ENCODE measurements at regions not wholly inside any gene's neighbourhood (a gene's known extent, or its start where the extent isn't known, plus 50 kb on each side); places are given as distances from the start of the nearest gene placed in this dataset.

DNA sequence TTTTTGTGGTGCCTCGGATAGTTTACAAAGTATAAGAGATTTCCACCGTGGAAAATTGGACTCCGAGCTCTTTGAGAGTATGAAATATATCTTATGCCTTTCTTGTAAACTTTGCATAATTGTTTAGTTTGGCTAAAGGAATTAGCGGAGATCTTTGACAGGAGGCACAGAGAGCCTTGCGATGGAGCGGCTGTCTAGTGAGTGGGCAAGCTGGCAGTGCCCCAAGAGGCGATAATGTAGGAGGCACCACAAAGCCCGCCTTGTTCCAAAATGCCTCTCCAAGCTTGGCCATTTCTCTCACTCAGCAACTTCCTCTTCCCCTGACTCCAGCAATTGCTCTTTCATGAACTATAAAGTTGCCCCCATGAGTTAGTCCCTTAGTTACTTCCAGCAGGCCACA is 270.1 kb upstream of the PRICKLE1 start:
- DNase-seq (ENCODE audit: low read depth in 2 of 2), result peak; percentile 44 to 69
- no peak overlapping the region for H3K27ac ChIP-seq (ENCODE audit: insufficient read depth, low read length)
- H3K4me2 ChIP-seq (ENCODE audit: extremely low read depth, insufficient read depth, low read length), result no peak overlapping the region

DNA sequence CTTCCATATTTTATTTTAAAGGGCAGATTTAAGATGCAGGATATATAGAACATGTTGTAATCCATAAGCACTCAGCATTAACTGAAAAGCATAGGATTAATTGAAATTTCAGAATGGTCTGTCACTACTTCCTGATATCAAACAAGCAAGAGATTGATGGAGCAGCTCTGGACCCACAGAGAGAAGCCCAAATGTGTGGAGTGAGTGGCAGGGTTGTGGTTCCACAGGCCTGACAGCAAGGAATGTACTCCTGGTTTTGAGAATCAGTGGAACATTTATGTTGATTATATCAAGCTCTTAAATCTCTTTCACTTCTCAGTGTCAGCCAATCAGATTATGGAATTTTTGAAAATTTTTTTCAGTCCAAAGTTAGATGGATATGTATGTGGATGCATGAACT is 267.6 kb upstream of the PRICKLE1 start:
- H3K79me2 ChIP-seq (ENCODE audit: control insufficient read depth, insufficient read depth, low read length), result no peaks in the 10 kb centered on the region
- no peak overlapping the region for H3K27ac ChIP-seq (ENCODE audit: insufficient read depth, low read length)
- H3K9ac ChIP-seq (ENCODE audit: insufficient read depth, low read length), result no peak overlapping the region
- no peak overlapping the region for H2AFZ ChIP-seq (ENCODE audit: low read length)
- no peaks in the 10 kb centered on the region for H3K27me3 ChIP-seq (ENCODE audit: control insufficient read depth, insufficient read depth, low read length)
- H4K20me1 ChIP-seq (ENCODE audit: control insufficient read depth, extremely low read depth, insufficient read depth, low read length), result no peaks in the 10 kb centered on the region
- TF ChIP-seq EZH2 (IDR thresholded peaks at IDR 0.05; ENCODE audit: low read length, missing control alignments), result no peak
- TF ChIP-seq, protein P1, sequence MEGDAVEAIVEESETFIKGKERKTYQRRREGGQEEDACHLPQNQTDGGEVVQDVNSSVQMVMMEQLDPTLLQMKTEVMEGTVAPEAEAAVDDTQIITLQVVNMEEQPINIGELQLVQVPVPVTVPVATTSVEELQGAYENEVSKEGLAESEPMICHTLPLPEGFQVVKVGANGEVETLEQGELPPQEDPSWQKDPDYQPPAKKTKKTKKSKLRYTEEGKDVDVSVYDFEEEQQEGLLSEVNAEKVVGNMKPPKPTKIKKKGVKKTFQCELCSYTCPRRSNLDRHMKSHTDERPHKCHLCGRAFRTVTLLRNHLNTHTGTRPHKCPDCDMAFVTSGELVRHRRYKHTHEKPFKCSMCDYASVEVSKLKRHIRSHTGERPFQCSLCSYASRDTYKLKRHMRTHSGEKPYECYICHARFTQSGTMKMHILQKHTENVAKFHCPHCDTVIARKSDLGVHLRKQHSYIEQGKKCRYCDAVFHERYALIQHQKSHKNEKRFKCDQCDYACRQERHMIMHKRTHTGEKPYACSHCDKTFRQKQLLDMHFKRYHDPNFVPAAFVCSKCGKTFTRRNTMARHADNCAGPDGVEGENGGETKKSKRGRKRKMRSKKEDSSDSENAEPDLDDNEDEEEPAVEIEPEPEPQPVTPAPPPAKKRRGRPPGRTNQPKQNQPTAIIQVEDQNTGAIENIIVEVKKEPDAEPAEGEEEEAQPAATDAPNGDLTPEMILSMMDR (conservative IDR thresholded peaks at IDR 0.05 in 1 of 2, IDR thresholded peaks at IDR 0.05 in 1 of 2; ENCODE audit: low read depth in 1 of 2, low read length in 2 of 2), result no peak
- DNase-seq (ENCODE audit: low read depth in 2 of 2), result peak in 1 of 2 donors; percentile 28
- no peak overlapping the region for H3K4me3 ChIP-seq (replicated peaks in 1 of 4; ENCODE audit: control extremely low read depth in 1 of 4, insufficient read depth in 1 of 4, low read depth in 3 of 4, low read length in 4 of 4)
- H3K4me1 ChIP-seq (ENCODE audit: control insufficient read depth, extremely low read depth, insufficient read depth, low read length), result no peaks in the 10 kb centered on the region
- H3K4me2 ChIP-seq (ENCODE audit: extremely low read depth, insufficient read depth, low read length), result no peak overlapping the region
- H3K9me3 ChIP-seq (ENCODE audit: control insufficient read depth, insufficient read depth, low read depth, low read length), result no peaks in the 10 kb centered on the region
- no peaks in the 10 kb centered on the region for H3K36me3 ChIP-seq (ENCODE audit: control insufficient read depth, insufficient read depth, low read length)

More for the DNA sequence above, 270.1 kb upstream of the PRICKLE1 start:
- no peak for TF ChIP-seq EZH2 (IDR thresholded peaks at IDR 0.05; ENCODE audit: low read length, missing control alignments)
- TF ChIP-seq, protein P1 (conservative IDR thresholded peaks at IDR 0.05 in 1 of 2, IDR thresholded peaks at IDR 0.05 in 1 of 2; ENCODE audit: low read depth in 1 of 2, low read length in 2 of 2), result no peak
- Histone ChIP-seq H4K20me1 (ENCODE audit: control insufficient read depth, extremely low read depth, insufficient read depth, low read length) (no peaks in the 10 kb centered on the region), H3K4me3 (replicated peaks in 1 of 4; ENCODE audit: control extremely low read depth in 1 of 4, insufficient read depth in 1 of 4, low read depth in 3 of 4, low read length in 4 of 4) (no peak overlapping the region), H2AFZ (ENCODE audit: low read length) (no peak overlapping the region), H3K9ac (ENCODE audit: insufficient read depth, low read length) (no peak overlapping the region), H3K4me1 (ENCODE audit: control insufficient read depth, extremely low read depth, insufficient read depth, low read length) (no peaks in the 10 kb centered on the region), H3K27me3 (ENCODE audit: control insufficient read depth, insufficient read depth, low read length) (no peaks in the 10 kb centered on the region), H3K9me3 (ENCODE audit: control insufficient read depth, insufficient read depth, low read depth, low read length) (no peaks in the 10 kb centered on the region), H3K79me2 (ENCODE audit: control insufficient read depth, insufficient read depth, low read length) (no peaks in the 10 kb centered on the region), H3K36me3 (ENCODE audit: control insufficient read depth, insufficient read depth, low read length) (no peaks in the 10 kb centered on the region)

DNA sequence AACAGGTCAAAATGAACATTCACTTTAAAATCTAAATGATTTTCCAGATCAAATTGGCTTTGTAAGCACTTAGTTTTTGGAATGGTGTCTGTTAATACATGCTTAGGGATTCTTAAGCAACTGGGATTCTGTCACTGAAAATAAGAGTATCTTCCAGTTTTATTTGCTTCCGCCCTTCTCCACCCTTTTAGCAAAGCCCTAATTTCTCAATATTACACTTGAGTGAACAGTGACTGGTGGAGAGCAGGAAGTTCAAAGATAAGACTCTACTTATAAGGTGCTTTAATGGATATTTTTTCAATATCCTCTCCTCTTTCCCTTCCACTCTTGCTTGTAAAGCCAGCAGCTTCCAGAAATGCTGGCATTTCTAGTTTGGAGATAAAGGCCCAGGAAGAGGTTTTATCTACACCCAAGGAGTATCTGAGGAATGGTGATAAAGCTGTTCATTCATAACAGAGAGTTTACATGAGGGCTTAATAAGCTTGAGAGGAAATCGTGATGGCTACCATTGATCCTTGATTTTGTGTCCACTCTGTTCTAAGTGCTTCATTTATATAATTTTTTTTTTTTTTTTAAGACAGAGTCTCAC is 265.9 kb upstream of the PRICKLE1 start:
- Histone ChIP-seq H3K4me3 (replicated peaks in 1 of 4; ENCODE audit: control extremely low read depth in 1 of 4, insufficient read depth in 1 of 4, low read depth in 3 of 4, low read length in 4 of 4) (no peak overlapping the region), H2AFZ (ENCODE audit: low read length) (no peak overlapping the region), H3K36me3 (ENCODE audit: control insufficient read depth, insufficient read depth, low read length) (no peaks in the 10 kb centered on the region), H3K9me3 (ENCODE audit: control insufficient read depth, insufficient read depth, low read depth, low read length) (no peaks in the 10 kb centered on the region), H3K4me1 (ENCODE audit: control insufficient read depth, extremely low read depth, insufficient read depth, low read length) (no peaks in the 10 kb centered on the region), H3K4me2 (ENCODE audit: extremely low read depth, insufficient read depth, low read length) (no peak overlapping the region), H4K20me1 (ENCODE audit: control insufficient read depth, extremely low read depth, insufficient read depth, low read length) (no peaks in the 10 kb centered on the region), H3K79me2 (ENCODE audit: control insufficient read depth, insufficient read depth, low read length) (no peaks in the 10 kb centered on the region), H3K9ac (ENCODE audit: insufficient read depth, low read length) (no peak overlapping the region), H3K27me3 (ENCODE audit: control insufficient read depth, insufficient read depth, low read length) (no peaks in the 10 kb centered on the region), H3K27ac (ENCODE audit: insufficient read depth, low read length) (no peak overlapping the region)
- DNase-seq (ENCODE audit: low read depth in 2 of 2), result no peak
- TF ChIP-seq, protein P1 (conservative IDR thresholded peaks at IDR 0.05 in 1 of 2, IDR thresholded peaks at IDR 0.05 in 1 of 2; ENCODE audit: low read depth in 1 of 2, low read length in 2 of 2), result no peak
- TF ChIP-seq EZH2 (IDR thresholded peaks at IDR 0.05; ENCODE audit: low read length, missing control alignments), result no peak

Data from fibroblast of lung (primary cell).